ENCODE measurements at regions not wholly inside any gene's neighbourhood (a gene's known extent, or its start where the extent isn't known, plus 50 kb on each side); places are given as distances from the start of the nearest gene placed in this dataset.

DNA sequence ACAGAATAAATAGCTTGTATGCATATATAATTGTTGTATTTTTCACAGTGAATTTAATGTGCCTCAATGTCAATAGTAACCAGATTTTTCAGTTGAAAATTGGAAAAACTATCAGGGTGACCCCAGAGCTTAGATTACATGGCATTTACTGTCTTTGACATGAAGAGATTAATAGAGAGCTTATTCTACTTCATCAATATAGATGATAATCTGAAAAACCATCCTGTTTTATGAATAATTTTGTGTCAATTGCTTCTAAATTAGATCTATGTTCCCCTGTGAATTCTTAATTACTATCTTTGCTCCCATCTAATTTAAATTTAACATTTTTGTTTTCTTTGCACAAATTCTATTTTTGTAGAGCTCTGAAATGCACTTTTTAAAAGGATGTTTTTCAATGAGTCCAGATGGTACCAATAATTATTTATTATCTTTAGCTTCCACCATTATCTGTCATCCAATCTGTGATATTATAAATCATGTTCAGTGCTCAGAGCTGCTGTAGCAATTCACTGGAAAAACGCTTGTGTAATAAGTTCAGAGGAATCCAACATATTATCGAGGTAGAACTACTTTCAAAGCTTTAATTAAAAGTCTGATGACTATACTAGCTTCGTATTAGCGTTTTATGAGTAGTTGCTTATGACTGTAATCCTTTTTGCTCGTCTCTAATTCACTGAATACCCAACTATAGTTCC, 291.4 kb downstream of the JRKL start:
- Histone ChIP-seq H3K36me3 (no peaks in the 10 kb centered on the region), H3K9me3 (no peaks in the 10 kb centered on the region), H3K4me3 (no peak overlapping the region), H3K4me1 (no peaks in the 10 kb centered on the region), H3K27me3 (no peaks in the 10 kb centered on the region), H3K27ac (no peak overlapping the region)
- intact Hi-C loops (cut with DNase I; ENCODE audit: low total_unique reads): no loop called here
- no peak for TF ChIP-seq POLR2AphosphoS5 (IDR thresholded peaks at IDR 0.05)
- TF ChIP-seq POLR2A (IDR thresholded peaks at IDR 0.05): no peak
- TF ChIP-seq, protein P1, sequence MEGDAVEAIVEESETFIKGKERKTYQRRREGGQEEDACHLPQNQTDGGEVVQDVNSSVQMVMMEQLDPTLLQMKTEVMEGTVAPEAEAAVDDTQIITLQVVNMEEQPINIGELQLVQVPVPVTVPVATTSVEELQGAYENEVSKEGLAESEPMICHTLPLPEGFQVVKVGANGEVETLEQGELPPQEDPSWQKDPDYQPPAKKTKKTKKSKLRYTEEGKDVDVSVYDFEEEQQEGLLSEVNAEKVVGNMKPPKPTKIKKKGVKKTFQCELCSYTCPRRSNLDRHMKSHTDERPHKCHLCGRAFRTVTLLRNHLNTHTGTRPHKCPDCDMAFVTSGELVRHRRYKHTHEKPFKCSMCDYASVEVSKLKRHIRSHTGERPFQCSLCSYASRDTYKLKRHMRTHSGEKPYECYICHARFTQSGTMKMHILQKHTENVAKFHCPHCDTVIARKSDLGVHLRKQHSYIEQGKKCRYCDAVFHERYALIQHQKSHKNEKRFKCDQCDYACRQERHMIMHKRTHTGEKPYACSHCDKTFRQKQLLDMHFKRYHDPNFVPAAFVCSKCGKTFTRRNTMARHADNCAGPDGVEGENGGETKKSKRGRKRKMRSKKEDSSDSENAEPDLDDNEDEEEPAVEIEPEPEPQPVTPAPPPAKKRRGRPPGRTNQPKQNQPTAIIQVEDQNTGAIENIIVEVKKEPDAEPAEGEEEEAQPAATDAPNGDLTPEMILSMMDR (IDR thresholded peaks at IDR 0.05): no peak
- no peak for DNase-seq (ENCODE audit: low spot score in 2 of 2)

DNA sequence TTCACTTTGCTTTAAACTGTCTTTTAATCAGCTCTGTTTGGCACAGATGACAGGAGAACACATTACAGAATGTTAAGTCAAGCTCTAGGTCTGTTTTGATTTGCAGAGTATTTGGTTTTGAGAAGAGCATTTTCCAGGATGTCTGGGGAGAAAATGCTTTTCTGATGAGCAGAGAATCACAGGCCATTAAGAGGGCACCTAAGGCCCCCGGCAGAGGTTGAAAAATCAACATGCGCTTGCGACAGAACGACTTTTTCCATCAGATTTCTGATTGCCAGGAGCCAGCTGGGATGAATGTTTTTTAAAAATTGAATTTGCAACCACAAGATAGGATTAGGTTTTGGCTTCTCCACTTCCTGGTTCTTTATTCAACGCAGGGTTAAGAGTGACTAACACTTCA, 304.5 kb downstream of the JRKL start:
- Histone ChIP-seq H3K4me1 (no peaks in the 10 kb centered on the region), H3K27ac (no peak overlapping the region), H3K36me3 (no peaks in the 10 kb centered on the region), H3K27me3 (no peaks in the 10 kb centered on the region), H3K9me3 (no peaks in the 10 kb centered on the region), H3K4me3 (no peak overlapping the region)
- TF ChIP-seq, protein P1 (IDR thresholded peaks at IDR 0.05): no peak
- no peak for TF ChIP-seq POLR2AphosphoS5 (IDR thresholded peaks at IDR 0.05)
- no peak for TF ChIP-seq POLR2A (IDR thresholded peaks at IDR 0.05)
- intact Hi-C loops (cut with DNase I; ENCODE audit: low total_unique reads): no loop called here
- no peak for DNase-seq (ENCODE audit: low spot score in 2 of 2)

- no peaks in the 10 kb centered on the region for H3K36me3 ChIP-seq
- no peak overlapping the region for H3K27ac ChIP-seq
- DNase-seq (ENCODE audit: low spot score in 2 of 2): no peak
- no peaks in the 10 kb centered on the region for H3K27me3 ChIP-seq
- no peaks in the 10 kb centered on the region for H3K9me3 ChIP-seq
- H3K4me3 ChIP-seq: no peak overlapping the region
- intact Hi-C loops (cut with DNase I; ENCODE audit: low total_unique reads): no loop called here
- no peaks in the 10 kb centered on the region for H3K4me1 ChIP-seq
- TF ChIP-seq, protein P1 (IDR thresholded peaks at IDR 0.05): no peak
- TF ChIP-seq POLR2AphosphoS5 (IDR thresholded peaks at IDR 0.05) (no peak), POLR2A (IDR thresholded peaks at IDR 0.05) (no peak)
Measured at GRCh38 chr11:96696731-96697130, 306.9 kb downstream of the JRKL start.

GRCh38 chr11:96697466-96697865, 307.7 kb downstream of the JRKL start:
- H3K4me1 ChIP-seq: no peaks in the 10 kb centered on the region
- H3K4me3 ChIP-seq: no peak overlapping the region
- TF ChIP-seq POLR2A (IDR thresholded peaks at IDR 0.05): no peak
- TF ChIP-seq POLR2AphosphoS5 (IDR thresholded peaks at IDR 0.05): no peak
- H3K9me3 ChIP-seq: no peaks in the 10 kb centered on the region
- H3K27ac ChIP-seq: no peak overlapping the region
- H3K36me3 ChIP-seq: no peaks in the 10 kb centered on the region
- intact Hi-C loops (cut with DNase I; ENCODE audit: low total_unique reads): no loop called here
- no peaks in the 10 kb centered on the region for H3K27me3 ChIP-seq
- no peak for DNase-seq (ENCODE audit: low spot score in 2 of 2)

- Histone ChIP-seq H3K9me3 (no peaks in the 10 kb centered on the region), H3K4me1 (no peaks in the 10 kb centered on the region), H3K27ac (no peak overlapping the region), H3K4me3 (no peak overlapping the region), H3K27me3 (no peaks in the 10 kb centered on the region), H3K36me3 (no peaks in the 10 kb centered on the region)
- intact Hi-C loops (cut with DNase I; ENCODE audit: low total_unique reads): no loop called here
- TF ChIP-seq, protein P1 (IDR thresholded peaks at IDR 0.05): no peak
- no peak for TF ChIP-seq POLR2AphosphoS5 (IDR thresholded peaks at IDR 0.05)
- no peak for TF ChIP-seq POLR2A (IDR thresholded peaks at IDR 0.05)
- DNase-seq (ENCODE audit: low spot score in 2 of 2): no peak
Measured at GRCh38 chr11:96704847-96705246, 315.0 kb downstream of the JRKL start.

Data from breast epithelium (tissue), 4 donors.